Subcutaneous abdominal adipose tissue (tissue), 5 donors: ENCODE measurements at regions not wholly inside any gene's neighbourhood (a gene's known extent, or its start where the extent isn't known, plus 50 kb on each side); places are given as distances from the start of the nearest gene placed in this dataset.

ENCODE experiments used
- H3K27ac ChIP-seq: one replicate; pipeline ENCODE4 v1.7.0; 2013; ENCODE audit warnings: low read depth, mild to moderate bottlenecking, inconsistent platforms, low read length, moderate library complexity
- H3K27me3 ChIP-seq, 5 donors: one replicate each; pipeline ENCODE4 v1.7.0; 2013; ENCODE audit warnings: low read length in 5 of 5, inconsistent platforms in 1 of 5; ENCODE audit not compliant: control insufficient read depth in 5 of 5, insufficient read depth in 4 of 5
- H3K36me3 ChIP-seq, 5 donors: one replicate each; pipeline ENCODE4 v1.7.0; 2013; ENCODE audit warnings: low read length in 5 of 5; ENCODE audit not compliant: control insufficient read depth in 5 of 5, insufficient read depth in 5 of 5
- H3K4me1 ChIP-seq, 5 donors: one replicate each; pipeline ENCODE4 v1.7.0; 2013; ENCODE audit warnings: low read length in 5 of 5, mild to moderate bottlenecking in 3 of 5, moderate library complexity in 1 of 5; ENCODE audit not compliant: control insufficient read depth in 5 of 5, insufficient read depth in 5 of 5
- H3K4me3 ChIP-seq, 5 donors: one replicate each; pipeline ENCODE4 v1.7.0; 2013; ENCODE audit warnings: low read length in 5 of 5, low read depth in 1 of 5
- H3K9ac ChIP-seq, 5 donors: one replicate each; pipeline ENCODE4 v1.7.0; 2013; ENCODE audit warnings: low read length in 5 of 5, mild to moderate bottlenecking in 4 of 5, moderate library complexity in 3 of 5
- H3K9me3 ChIP-seq, 5 donors: one replicate each; pipeline ENCODE4 v1.7.0; 2013; ENCODE audit warnings: low read length in 5 of 5; ENCODE audit not compliant: control insufficient read depth in 5 of 5
- donor health status: healthy.
- donor health status: healthy.
- donor health status: healthy.
- donor health status: healthy.
- donor health status: healthy.

DNA sequence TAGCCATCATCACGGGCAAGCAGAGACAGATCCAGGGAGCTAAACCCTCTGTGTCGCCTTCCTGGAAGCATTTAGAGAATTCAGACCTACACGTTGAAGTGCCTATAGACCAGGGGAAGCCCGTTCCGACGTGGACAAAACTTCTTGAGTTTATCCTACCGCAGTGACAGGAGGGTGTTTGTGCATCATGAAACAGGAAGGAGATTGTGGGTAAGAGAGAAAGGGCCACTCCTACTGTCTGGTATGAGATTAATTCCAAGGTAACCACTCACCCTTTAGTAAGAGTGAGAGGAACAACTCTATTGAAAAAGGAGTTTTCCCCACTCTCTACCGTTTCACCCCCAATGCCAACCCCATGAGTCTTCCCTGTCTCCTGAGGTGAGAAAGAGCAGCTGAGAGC is 133.7 kb downstream of the TFAP2C start:
- H3K9ac ChIP-seq = no peak overlapping the region
- H3K27ac ChIP-seq = no peak overlapping the region
- peaks cover 0 to 9% (median 7%) of the 10 kb centered on the region in 5 donors for H3K27me3 ChIP-seq
- H3K4me1 ChIP-seq = peaks cover 0 to 5% (median 0%) of the 10 kb centered on the region in 5 donors
- peaks cover 0 to 7% (median under 1%) of the 10 kb centered on the region in 5 donors for H3K9me3 ChIP-seq
- no peak overlapping the region for H3K4me3 ChIP-seq
- H3K36me3 ChIP-seq = no peaks in the 10 kb centered on the region

DNA sequence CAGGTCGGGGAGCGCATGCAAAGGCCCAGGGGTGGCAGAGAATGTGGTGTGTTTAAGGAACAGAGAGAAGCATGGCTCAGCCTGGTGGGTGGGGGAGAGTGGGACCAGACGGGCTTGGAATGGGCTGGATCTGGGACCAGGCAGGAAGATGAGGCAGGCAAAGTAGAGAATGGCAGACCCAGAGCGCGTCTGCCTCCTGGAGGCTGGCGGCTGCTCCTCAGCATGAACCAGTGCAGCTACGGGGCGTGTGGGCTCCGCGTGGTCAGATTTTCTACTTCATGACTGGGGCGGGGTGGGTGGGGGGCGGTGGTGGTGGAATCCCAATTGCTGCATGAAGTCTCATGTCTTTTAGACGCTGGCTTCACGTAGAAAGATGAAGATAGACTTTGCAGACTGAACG is 135.6 kb downstream of the TFAP2C start:
- Histone ChIP-seq H3K4me3 (no peak overlapping the region), H3K9me3 (peaks cover 0 to 10% (median 4%) of the 10 kb centered on the region in 5 donors), H3K27me3 (peaks cover 0 to 11% (median 8%) of the 10 kb centered on the region in 5 donors), H3K4me1 (peaks cover 0 to 5% (median 0%) of the 10 kb centered on the region in 5 donors), H3K36me3 (no peaks in the 10 kb centered on the region), H3K9ac (no peak overlapping the region), H3K27ac (no peak overlapping the region)

DNA sequence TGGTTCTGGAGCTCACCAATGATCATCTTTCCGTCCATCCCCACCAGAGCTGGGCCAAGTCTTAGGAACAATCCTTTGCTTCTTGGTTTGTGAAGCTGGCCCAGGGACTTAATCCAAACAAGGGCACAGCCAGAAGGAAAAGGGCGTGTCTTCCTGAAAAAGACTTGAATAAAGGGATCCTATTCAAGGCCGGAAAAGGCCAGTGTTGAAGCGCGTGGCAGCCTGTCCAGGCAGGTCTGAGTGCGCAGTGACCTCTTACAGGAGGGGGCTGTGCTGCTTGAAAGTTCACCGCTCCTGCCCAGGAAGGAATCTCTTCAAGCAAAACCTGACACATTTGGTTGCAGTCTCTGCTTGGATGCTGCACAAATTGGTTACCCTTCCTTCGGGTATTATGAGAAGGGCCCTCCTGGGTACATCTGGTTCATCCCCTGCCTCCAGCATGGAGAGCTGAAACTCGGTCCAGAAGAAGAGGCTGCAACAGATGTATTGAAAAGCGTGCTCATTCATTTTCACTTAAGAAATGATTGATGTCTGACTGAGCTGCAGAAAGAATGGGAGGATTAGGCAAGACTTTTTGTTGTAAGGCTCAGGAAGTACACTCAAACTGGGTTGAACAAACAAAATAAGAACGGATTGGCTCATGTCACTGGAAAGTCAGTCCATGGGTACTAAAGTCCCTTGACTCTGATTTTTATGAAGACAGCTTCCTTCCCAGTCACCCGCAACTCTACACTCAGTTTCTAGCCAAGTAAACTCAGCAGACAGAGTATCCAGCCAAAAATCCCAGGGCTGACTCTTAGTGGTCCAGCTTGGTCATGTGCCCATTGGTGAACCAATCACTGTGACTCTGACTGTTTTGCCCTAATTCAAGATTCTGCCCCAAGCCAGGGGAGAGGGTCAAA is 136.3 kb downstream of the TFAP2C start:
- H3K9me3 ChIP-seq = peaks cover 0 to 10% (median 4%) of the 10 kb centered on the region in 5 donors
- H3K4me1 ChIP-seq = peaks cover 0 to 5% (median 0%) of the 10 kb centered on the region in 5 donors
- H3K36me3 ChIP-seq = no peaks in the 10 kb centered on the region
- H3K27me3 ChIP-seq = peaks cover 0 to 14% (median 8%) of the 10 kb centered on the region in 5 donors
- no peak overlapping the region for H3K9ac ChIP-seq
- no peak overlapping the region for H3K4me3 ChIP-seq
- H3K27ac ChIP-seq = no peak overlapping the region

DNA sequence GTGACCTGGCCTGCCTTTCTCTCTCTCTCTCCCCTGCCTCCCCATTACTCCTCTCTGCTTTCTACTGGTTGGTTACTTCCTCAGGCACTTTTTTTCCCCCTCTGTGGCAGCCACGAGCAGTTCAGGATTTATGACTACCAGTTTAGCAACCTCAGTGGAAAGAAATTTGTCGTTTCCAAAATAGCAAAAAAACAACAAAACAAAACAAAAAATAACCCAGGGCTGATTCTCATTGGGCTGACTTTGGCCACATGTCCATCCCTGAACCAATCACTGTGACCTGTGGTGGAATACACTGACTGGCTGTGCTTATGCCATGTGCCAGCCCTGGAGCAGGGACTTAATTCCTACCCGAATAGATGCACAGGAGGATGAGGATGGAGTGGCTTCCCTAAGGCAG is 137.4 kb downstream of the TFAP2C start:
- Histone ChIP-seq H3K4me1 (peaks cover 0 to 5% (median 0%) of the 10 kb centered on the region in 5 donors), H3K9me3 (peaks cover 0 to 10% (median 4%) of the 10 kb centered on the region in 5 donors), H3K36me3 (no peaks in the 10 kb centered on the region), H3K4me3 (no peak overlapping the region), H3K27me3 (peaks cover 0 to 14% (median 8%) of the 10 kb centered on the region in 5 donors), H3K27ac (no peak overlapping the region), H3K9ac (no peak overlapping the region)

DNA sequence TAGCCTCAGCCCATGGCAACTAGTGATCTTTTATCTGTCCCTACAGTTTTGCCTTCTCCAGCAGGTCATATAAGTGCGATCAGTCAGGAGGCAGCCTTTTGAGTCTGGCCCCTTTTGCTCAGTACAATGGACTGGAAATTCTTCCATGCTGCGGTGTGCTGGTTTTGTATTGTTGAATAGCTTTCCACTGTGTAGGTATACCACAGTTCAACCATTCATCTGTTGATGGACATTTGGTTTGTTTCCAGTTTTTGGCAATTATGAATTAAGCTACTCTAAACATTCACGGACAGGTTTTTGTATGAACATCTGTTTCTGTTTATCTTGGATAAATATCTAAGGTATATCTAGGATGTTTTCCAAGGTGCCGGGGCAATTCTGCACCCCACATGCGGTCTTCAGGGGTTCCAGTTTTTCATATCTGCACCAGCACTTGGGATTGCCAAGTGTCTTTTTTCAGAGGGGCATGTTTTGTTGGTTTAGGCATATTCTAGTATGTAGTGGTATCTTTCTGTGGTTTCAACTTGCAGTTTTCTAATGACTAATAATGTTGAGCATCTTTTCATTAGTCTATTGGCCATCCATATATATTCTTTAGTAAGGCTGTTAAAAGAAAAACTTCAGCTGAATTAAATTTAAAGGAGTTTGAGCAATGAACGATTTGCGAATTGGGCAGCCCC is 141.0 kb downstream of the TFAP2C start:
- H3K9ac ChIP-seq = no peak overlapping the region
- peaks cover 0 to 3% (median 0%) of the 10 kb centered on the region in 5 donors for H3K4me1 ChIP-seq
- H3K4me3 ChIP-seq = no peak overlapping the region
- H3K9me3 ChIP-seq = peaks cover 0 to 10% (median 4%) of the 10 kb centered on the region in 5 donors
- no peaks in the 10 kb centered on the region for H3K36me3 ChIP-seq
- peaks cover 0 to 13% (median 9%) of the 10 kb centered on the region in 5 donors for H3K27me3 ChIP-seq
- no peak overlapping the region for H3K27ac ChIP-seq

DNA sequence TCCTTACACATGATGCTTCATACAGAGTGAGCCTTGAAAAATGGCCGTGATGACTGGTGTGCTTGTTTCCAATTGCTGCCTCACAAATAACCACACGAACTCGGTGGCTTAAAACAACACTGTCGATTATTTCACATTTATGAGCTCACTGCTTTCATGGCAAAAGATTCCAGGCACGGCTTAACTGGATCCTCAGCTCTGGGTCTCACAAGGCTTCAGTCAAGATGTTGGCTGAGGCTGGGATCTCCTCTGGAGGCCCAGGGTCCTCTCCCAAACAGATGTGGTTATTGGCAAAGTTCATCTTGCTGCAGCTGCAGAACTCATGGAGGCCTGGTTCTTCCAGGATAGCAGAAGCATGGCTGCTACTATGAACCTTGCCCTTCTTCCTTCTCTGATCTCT is 144.6 kb downstream of the TFAP2C start:
- H3K4me3 ChIP-seq = no peak overlapping the region
- H3K27ac ChIP-seq = no peak overlapping the region
- H3K9me3 ChIP-seq = no peaks in the 10 kb centered on the region
- H3K27me3 ChIP-seq = peaks cover 3 to 19% (median 5%) of the 10 kb centered on the region in 5 donors
- H3K36me3 ChIP-seq = no peaks in the 10 kb centered on the region
- H3K9ac ChIP-seq = no peak overlapping the region
- H3K4me1 ChIP-seq = peaks cover 0 to 2% (median 0%) of the 10 kb centered on the region in 5 donors

DNA sequence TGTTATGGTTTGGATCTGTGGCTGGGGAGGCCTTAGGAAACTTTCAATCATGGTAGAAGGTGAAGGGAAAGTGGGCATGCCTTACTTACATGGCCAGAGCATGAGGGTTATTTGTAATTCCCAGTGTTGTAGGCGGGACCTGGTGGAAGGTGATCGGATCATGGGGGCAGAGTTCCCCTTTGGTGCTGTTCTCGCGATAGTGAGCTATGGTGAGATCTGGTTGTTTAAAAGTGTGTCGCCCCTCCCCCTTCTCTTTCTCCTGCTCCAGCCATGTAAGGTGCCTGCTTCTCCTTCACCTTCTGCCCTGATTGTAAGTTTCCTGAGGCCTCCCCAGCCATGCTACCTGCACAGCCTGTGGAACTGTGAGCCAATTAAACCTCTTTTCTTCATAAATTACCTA is 145.8 kb downstream of the TFAP2C start:
- Histone ChIP-seq H3K9me3 (no peaks in the 10 kb centered on the region), H3K27ac (no peak overlapping the region), H3K36me3 (no peaks in the 10 kb centered on the region)

DNA sequence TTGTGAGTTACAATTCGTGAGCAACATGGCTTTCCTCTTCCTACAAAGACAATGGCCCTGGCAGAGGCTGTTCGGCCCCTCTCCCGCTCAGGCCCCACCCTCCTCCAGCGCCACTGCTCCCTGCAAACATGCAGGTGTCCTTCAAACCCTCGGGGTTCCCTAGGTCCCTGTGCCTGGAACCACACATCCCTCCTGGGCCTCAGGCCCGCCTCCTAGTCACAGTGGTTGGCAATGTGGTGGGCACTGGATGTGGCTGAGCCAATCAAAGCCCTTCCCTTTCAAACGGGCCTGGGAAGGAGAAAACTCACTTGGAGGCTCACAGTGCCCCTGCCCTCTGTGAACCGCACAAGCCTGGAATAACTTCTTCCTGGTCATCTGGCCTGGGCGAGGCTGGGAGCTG is 147.2 kb downstream of the TFAP2C start:
- Histone ChIP-seq H3K36me3 (no peaks in the 10 kb centered on the region), H3K27me3 (peaks cover 5 to 15% (median 6%) of the 10 kb centered on the region in 5 donors), H3K4me3 (no peak overlapping the region), H3K9me3 (no peaks in the 10 kb centered on the region), H3K4me1 (peaks cover 4 to 12% (median 6%) of the 10 kb centered on the region in 5 donors), H3K27ac (no peak overlapping the region), H3K9ac (no peak overlapping the region)

More for the DNA sequence above, 145.8 kb downstream of the TFAP2C start:
- Histone ChIP-seq H3K9ac (no peak overlapping the region), H3K4me1 (peaks cover 0 to 4% (median 0%) of the 10 kb centered on the region in 5 donors), H3K4me3 (no peak overlapping the region), H3K27me3 (peaks cover 5 to 17% (median 6%) of the 10 kb centered on the region in 5 donors)

DNA sequence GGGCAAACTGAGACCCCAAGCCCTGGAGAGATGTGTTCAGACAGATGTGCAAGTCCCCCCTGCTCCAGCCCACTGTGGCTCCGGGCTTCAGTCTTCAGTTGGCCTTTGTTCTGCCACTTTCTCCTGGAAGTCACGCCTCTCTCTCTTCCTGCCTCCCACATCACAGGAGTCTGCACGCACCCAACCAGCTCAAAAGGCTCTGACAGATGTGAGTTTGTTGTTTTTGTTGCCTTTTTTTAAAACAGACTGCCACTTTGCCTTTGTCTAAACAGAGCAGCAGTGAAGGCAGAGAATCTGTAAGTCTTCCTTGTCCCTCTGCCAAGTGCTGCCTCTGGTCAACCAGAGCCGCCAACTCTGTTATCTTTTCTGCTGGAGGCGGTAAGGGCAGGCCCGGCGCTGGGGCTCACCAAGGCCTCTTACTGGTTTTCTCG is 149.7 kb downstream of the TFAP2C start:
- peaks cover 5 to 14% (median 6%) of the 10 kb centered on the region in 5 donors for H3K27me3 ChIP-seq
- H3K9me3 ChIP-seq = no peaks in the 10 kb centered on the region
- H3K4me3 ChIP-seq = no peak overlapping the region
- H3K4me1 ChIP-seq = peaks cover 4 to 19% (median 7%) of the 10 kb centered on the region in 5 donors
- H3K9ac ChIP-seq = no peak overlapping the region
- H3K27ac ChIP-seq = no peak overlapping the region
- H3K36me3 ChIP-seq = no peaks in the 10 kb centered on the region
